ENCODE measurements at regions not wholly inside any gene's neighbourhood (a gene's known extent, or its start where the extent isn't known, plus 50 kb on each side); places are given as distances from the start of the nearest gene placed in this dataset.

- Histone ChIP-seq H3K4me1 (no peaks in the 10 kb centered on the region), H3K27me3 (replicated peaks; ENCODE audit: control insufficient read depth, insufficient read depth, low read length) (no peaks in the 10 kb centered on the region), H3K9me3 (no peaks in the 10 kb centered on the region), H3K36me3 (ENCODE audit: control insufficient read depth, insufficient read depth, low read length) (no peaks in the 10 kb centered on the region), H3K4me3 (ENCODE audit: low read depth, low read length) (no peak overlapping the region)
- TF ChIP-seq, protein P1, sequence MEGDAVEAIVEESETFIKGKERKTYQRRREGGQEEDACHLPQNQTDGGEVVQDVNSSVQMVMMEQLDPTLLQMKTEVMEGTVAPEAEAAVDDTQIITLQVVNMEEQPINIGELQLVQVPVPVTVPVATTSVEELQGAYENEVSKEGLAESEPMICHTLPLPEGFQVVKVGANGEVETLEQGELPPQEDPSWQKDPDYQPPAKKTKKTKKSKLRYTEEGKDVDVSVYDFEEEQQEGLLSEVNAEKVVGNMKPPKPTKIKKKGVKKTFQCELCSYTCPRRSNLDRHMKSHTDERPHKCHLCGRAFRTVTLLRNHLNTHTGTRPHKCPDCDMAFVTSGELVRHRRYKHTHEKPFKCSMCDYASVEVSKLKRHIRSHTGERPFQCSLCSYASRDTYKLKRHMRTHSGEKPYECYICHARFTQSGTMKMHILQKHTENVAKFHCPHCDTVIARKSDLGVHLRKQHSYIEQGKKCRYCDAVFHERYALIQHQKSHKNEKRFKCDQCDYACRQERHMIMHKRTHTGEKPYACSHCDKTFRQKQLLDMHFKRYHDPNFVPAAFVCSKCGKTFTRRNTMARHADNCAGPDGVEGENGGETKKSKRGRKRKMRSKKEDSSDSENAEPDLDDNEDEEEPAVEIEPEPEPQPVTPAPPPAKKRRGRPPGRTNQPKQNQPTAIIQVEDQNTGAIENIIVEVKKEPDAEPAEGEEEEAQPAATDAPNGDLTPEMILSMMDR (IDR thresholded peaks at IDR 0.05; ENCODE audit: insufficient read depth in 1 of 2, low read depth in 1 of 2, low read length in 1 of 2, severe bottlenecking in 1 of 2, unreplicated experiment in 1 of 2): no peak
- no peak for DNase-seq
- intact Hi-C loops (cut with micrococcal nuclease; ENCODE audit: unreplicated experiment): no loop called here
- Mint-ChIP-seq H3K9me3 (ENCODE audit: unreplicated experiment) (no peaks in the 10 kb centered on the region), H3K4me1 (ENCODE audit: low read depth, unreplicated experiment) (no peaks in the 10 kb centered on the region), H3K27me3 (ENCODE audit: insufficient read depth, unreplicated experiment) (no peaks in the 10 kb centered on the region), H3K27ac (ENCODE audit: unreplicated experiment) (no peak overlapping the region), H3K36me3 (ENCODE audit: insufficient read depth, unreplicated experiment) (no peaks in the 10 kb centered on the region), H3K4me3 (ENCODE audit: unreplicated experiment) (no peak overlapping the region)
- BruUV-seq (replicated peaks): no TSS peak
- ChIA-PET POLR2A (no interaction called here), CTCF (no interaction called here)
Measured at GRCh38 chr1:30277415-30277814, 446.0 kb downstream of the MATN1 start.

- H3K36me3 Mint-ChIP-seq (ENCODE audit: insufficient read depth, unreplicated experiment): no peaks in the 10 kb centered on the region
- no peak overlapping the region for H3K27ac Mint-ChIP-seq (ENCODE audit: unreplicated experiment)
- no peak overlapping the region for H3K4me3 Mint-ChIP-seq (ENCODE audit: unreplicated experiment)
- CTCF ChIA-PET: no interaction called here
- no TSS peak for BruUV-seq (replicated peaks)
- H3K27me3 Mint-ChIP-seq (ENCODE audit: insufficient read depth, unreplicated experiment): no peaks in the 10 kb centered on the region
- TF ChIP-seq, protein P1 (IDR thresholded peaks at IDR 0.05; ENCODE audit: insufficient read depth in 1 of 2, low read depth in 1 of 2, low read length in 1 of 2, severe bottlenecking in 1 of 2, unreplicated experiment in 1 of 2): no peak
- H3K27me3 ChIP-seq (replicated peaks; ENCODE audit: control insufficient read depth, insufficient read depth, low read length): no peaks in the 10 kb centered on the region
- no peaks in the 10 kb centered on the region for H3K4me1 Mint-ChIP-seq (ENCODE audit: low read depth, unreplicated experiment)
- no peak overlapping the region for H3K4me3 ChIP-seq (ENCODE audit: low read depth, low read length)
- POLR2A ChIA-PET: interaction anchor here (0.5 kb wide), 1 partner anchor 89 kb away, joined by 3 read pairs; no protein-coding TSS in a partner anchor
- no peaks in the 10 kb centered on the region for H3K9me3 ChIP-seq
- intact Hi-C loops (cut with micrococcal nuclease; ENCODE audit: unreplicated experiment): no loop called here
- no peaks in the 10 kb centered on the region for H3K36me3 ChIP-seq (ENCODE audit: control insufficient read depth, insufficient read depth, low read length)
- no peak for DNase-seq
- no peaks in the 10 kb centered on the region for H3K9me3 Mint-ChIP-seq (ENCODE audit: unreplicated experiment)
- no peaks in the 10 kb centered on the region for H3K4me1 ChIP-seq
Measured at GRCh38 chr1:30275926-30276764, 447.2 kb downstream of the MATN1 start.

DNA sequence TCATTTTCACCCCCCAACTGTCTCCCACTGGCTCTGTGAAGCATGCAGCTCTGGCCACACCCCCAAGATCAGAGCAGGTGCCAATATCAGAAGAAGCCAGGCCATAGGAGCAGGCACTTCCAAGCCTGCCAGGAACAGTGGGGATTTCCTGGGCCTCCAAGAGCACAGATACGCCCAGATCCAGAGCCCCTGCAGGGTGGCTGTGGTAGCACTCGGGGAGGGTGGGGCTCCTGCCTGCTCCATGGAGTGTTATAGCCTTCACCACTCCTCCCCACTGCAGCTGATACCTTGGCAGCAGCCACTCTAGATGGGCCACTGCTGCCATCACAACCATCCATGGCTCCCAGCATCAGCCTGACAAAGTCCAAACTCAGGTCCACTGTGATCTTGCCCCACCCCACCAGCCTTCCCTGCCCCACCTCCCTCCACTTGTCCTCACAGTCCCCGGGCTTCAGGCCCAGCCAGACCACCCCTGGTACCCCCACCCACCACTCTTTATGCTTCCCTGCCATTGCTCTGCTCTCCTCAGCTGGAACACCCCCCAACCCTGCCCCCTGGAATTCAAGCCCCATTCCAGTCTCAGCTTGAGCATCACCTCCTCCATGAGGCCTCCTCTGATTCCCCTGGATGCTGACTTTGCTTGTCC is 448.3 kb downstream of the MATN1 start:
- Mint-ChIP-seq H3K4me3 (ENCODE audit: unreplicated experiment) (no peak overlapping the region), H3K36me3 (ENCODE audit: insufficient read depth, unreplicated experiment) (no peaks in the 10 kb centered on the region), H3K27me3 (ENCODE audit: insufficient read depth, unreplicated experiment) (peaks cover 6% of the 10 kb centered on the region), H3K27ac (ENCODE audit: unreplicated experiment) (no peak overlapping the region), H3K9me3 (ENCODE audit: unreplicated experiment) (no peaks in the 10 kb centered on the region), H3K4me1 (ENCODE audit: low read depth, unreplicated experiment) (no peaks in the 10 kb centered on the region)
- ChIA-PET CTCF (no interaction called here), POLR2A (no interaction called here)
- H3K36me3 ChIP-seq (ENCODE audit: control insufficient read depth, insufficient read depth, low read length): no peaks in the 10 kb centered on the region
- TF ChIP-seq, protein P1 (IDR thresholded peaks at IDR 0.05; ENCODE audit: insufficient read depth in 1 of 2, low read depth in 1 of 2, low read length in 1 of 2, severe bottlenecking in 1 of 2, unreplicated experiment in 1 of 2): no peak
- H3K4me1 ChIP-seq: no peaks in the 10 kb centered on the region
- DNase-seq: no peak
- H3K9me3 ChIP-seq: no peaks in the 10 kb centered on the region
- no peak overlapping the region for H3K4me3 ChIP-seq (ENCODE audit: low read depth, low read length)
- H3K27me3 ChIP-seq (replicated peaks; ENCODE audit: control insufficient read depth, insufficient read depth, low read length): no peaks in the 10 kb centered on the region
- BruUV-seq (replicated peaks): no TSS peak
- intact Hi-C loops (cut with micrococcal nuclease; ENCODE audit: unreplicated experiment): no loop called here
